Parathyroid adenoma (tissue), 2 donors: ENCODE measurements at regions not wholly inside any gene's neighbourhood (a gene's known extent, or its start where the extent isn't known, plus 50 kb on each side); places are given as distances from the start of the nearest gene placed in this dataset.

ENCODE experiments used
- H2AFZ ChIP-seq: fragments of 300-600 bp; sonication (generic); one replicate; pipeline ENCODE4 v1.7.0; 2017; ENCODE audit warnings: antibody characterized with exemption, mild to moderate bottlenecking
- H3K27ac ChIP-seq: fragments of 300-600 bp; sonication (generic); one replicate; pipeline ENCODE4 v1.7.0; 2017
- H3K27me3 ChIP-seq: fragments of 300-600 bp; sonication (generic); one replicate; pipeline ENCODE4 v1.7.0; 2017; ENCODE audit warnings: low read length; ENCODE audit not compliant: control insufficient read depth, insufficient read depth
- H3K36me3 ChIP-seq: fragments of 300-600 bp; sonication (generic); one replicate; pipeline ENCODE4 v1.7.0; 2017; ENCODE audit warnings: low read length; ENCODE audit not compliant: control insufficient read depth, insufficient read depth
- H3K4me1 ChIP-seq: fragments of 300-600 bp; sonication (generic); one replicate; pipeline ENCODE4 v1.7.0; 2017; ENCODE audit warnings: control low read depth
- H3K4me2 ChIP-seq: fragments of 300-600 bp; sonication (generic); one replicate; pipeline ENCODE4 v1.7.0; 2017; ENCODE audit warnings: low read length
- H3K4me3 ChIP-seq: fragments of 300-600 bp; sonication (generic); one replicate; pipeline ENCODE4 v1.7.0; 2017; ENCODE audit warnings: low read depth, low read length
- H3K79me2 ChIP-seq: fragments of 300-600 bp; sonication (generic); one replicate; pipeline ENCODE4 v1.7.0; 2017; ENCODE audit warnings: control low read depth
- H3K9ac ChIP-seq: fragments of 300-600 bp; sonication (generic); one replicate; pipeline ENCODE4 v1.7.0; 2017; ENCODE audit warnings: mild to moderate bottlenecking
- H3K9me3 ChIP-seq: fragments of 300-600 bp; sonication (generic); one replicate; pipeline ENCODE4 v1.7.0; 2017; ENCODE audit warnings: low read length; ENCODE audit not compliant: control insufficient read depth
- TF ChIP-seq, protein P1 (sequence below): fragments of 300-600 bp; sonication (generic); IDR thresholded peaks from one replicate; pipeline ENCODE4 v1.7.0; 2017; ENCODE audit warnings: antibody characterized with exemption, mild to moderate bottlenecking
- donor health status: primary hyperparathyroidism.

DNA sequence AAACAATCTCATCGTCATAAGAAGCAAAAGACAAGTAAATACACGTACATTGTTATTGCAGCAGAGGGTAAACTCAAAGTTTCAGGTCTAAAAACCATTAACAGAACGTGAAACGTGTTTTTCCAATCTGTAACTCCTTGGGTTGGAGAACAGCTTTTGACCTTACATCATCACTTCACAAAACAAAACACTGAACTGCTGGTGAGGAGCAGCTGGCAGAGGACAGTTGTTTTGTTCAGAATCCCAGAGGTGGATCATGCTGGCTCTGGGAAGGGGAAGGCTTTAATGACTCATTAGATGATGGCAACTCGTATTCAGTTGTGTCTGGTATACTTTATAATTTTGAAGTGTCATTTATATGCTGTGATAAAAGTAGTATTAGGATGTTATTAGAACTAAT lies 923.0 kb upstream of the CELF2 start:
- H3K4me2 ChIP-seq: no peak overlapping the region
- no peaks in the 10 kb centered on the region for H3K36me3 ChIP-seq
- H3K79me2 ChIP-seq: no peaks in the 10 kb centered on the region
- TF ChIP-seq, protein P1, sequence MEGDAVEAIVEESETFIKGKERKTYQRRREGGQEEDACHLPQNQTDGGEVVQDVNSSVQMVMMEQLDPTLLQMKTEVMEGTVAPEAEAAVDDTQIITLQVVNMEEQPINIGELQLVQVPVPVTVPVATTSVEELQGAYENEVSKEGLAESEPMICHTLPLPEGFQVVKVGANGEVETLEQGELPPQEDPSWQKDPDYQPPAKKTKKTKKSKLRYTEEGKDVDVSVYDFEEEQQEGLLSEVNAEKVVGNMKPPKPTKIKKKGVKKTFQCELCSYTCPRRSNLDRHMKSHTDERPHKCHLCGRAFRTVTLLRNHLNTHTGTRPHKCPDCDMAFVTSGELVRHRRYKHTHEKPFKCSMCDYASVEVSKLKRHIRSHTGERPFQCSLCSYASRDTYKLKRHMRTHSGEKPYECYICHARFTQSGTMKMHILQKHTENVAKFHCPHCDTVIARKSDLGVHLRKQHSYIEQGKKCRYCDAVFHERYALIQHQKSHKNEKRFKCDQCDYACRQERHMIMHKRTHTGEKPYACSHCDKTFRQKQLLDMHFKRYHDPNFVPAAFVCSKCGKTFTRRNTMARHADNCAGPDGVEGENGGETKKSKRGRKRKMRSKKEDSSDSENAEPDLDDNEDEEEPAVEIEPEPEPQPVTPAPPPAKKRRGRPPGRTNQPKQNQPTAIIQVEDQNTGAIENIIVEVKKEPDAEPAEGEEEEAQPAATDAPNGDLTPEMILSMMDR: no peak
- H3K27me3 ChIP-seq: no peaks in the 10 kb centered on the region
- no peaks in the 10 kb centered on the region for H3K9me3 ChIP-seq
- H3K27ac ChIP-seq: no peak overlapping the region
- no peaks in the 10 kb centered on the region for H3K4me1 ChIP-seq
- no peak overlapping the region for H3K4me3 ChIP-seq
- no peak overlapping the region for H3K9ac ChIP-seq
- no peak overlapping the region for H2AFZ ChIP-seq

DNA sequence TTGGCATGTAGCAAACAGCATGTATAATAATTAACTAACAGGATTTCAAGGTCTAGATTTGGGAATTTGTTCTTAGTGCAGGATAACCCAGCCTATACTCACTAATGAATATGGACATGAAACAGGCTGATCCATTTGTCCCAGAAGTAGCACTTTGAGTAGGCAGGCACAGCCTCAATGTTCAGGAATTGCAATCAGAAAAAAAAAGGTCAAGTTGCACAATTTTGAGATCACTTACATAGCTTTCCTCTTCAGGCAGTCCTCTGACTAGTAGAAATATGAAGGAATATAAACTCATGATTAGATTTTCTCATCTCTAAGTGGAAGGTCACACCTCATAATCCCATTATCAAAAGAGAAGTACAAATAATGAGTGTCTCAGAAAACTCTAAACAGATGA lies 921.4 kb upstream of the CELF2 start:
- Histone ChIP-seq H2AFZ (no peak overlapping the region), H3K27me3 (no peaks in the 10 kb centered on the region), H3K9ac (no peak overlapping the region), H3K27ac (no peak overlapping the region), H3K36me3 (no peaks in the 10 kb centered on the region), H3K79me2 (no peaks in the 10 kb centered on the region), H3K4me3 (no peak overlapping the region), H3K4me1 (no peaks in the 10 kb centered on the region), H3K4me2 (no peak overlapping the region), H3K9me3 (no peaks in the 10 kb centered on the region)
- TF ChIP-seq, protein P1: no peak

DNA sequence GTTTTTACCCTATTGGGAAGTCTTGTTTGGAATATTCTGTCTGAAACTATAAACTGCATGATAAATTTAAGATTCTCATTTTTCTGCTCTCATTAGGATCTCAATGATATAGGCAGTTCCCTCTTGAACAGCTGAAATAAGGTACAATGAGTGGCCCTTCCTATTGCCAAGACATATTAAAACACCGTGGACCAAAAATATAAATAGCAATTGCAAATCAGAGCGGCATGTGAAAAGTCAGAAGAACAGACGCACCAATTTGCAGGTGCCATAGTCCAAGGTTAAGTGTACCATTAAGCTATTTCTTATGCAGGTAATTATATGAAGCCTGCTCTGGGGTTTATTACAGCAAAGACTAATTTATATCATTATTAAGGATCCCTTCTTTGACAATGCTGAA lies 920.8 kb upstream of the CELF2 start:
- Histone ChIP-seq H3K9me3 (no peaks in the 10 kb centered on the region), H3K27me3 (no peaks in the 10 kb centered on the region), H3K4me1 (no peaks in the 10 kb centered on the region), H2AFZ (no peak overlapping the region), H3K79me2 (no peaks in the 10 kb centered on the region), H3K9ac (no peak overlapping the region), H3K4me3 (no peak overlapping the region), H3K27ac (no peak overlapping the region), H3K4me2 (no peak overlapping the region), H3K36me3 (no peaks in the 10 kb centered on the region)
- TF ChIP-seq, protein P1: no peak

DNA sequence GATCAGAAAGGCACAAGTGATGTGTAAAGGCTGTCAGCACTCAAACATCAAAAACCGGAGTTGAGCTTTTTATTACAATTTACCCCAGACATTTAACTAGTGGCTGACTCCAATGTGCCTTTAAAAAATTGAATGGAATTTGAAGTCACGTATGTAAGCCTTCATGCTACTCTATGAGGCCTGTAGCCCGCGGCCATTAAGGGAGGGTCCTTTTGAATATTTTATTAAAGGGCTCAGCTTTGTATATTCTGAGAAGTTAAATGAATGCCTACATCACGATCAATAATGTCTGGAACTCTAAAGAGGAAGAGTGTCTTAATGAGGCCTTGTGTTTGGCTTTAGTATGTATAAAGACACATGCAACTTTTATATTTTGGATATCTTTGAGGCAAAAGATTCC lies 916.6 kb upstream of the CELF2 start:
- Histone ChIP-seq H3K4me1 (no peaks in the 10 kb centered on the region), H3K27ac (no peak overlapping the region), H3K36me3 (no peaks in the 10 kb centered on the region), H3K4me2 (no peak overlapping the region), H3K9me3 (no peaks in the 10 kb centered on the region), H3K79me2 (no peaks in the 10 kb centered on the region), H3K9ac (no peak overlapping the region), H3K27me3 (no peaks in the 10 kb centered on the region), H3K4me3 (no peak overlapping the region), H2AFZ (no peak overlapping the region)
- TF ChIP-seq, protein P1: no peak

DNA sequence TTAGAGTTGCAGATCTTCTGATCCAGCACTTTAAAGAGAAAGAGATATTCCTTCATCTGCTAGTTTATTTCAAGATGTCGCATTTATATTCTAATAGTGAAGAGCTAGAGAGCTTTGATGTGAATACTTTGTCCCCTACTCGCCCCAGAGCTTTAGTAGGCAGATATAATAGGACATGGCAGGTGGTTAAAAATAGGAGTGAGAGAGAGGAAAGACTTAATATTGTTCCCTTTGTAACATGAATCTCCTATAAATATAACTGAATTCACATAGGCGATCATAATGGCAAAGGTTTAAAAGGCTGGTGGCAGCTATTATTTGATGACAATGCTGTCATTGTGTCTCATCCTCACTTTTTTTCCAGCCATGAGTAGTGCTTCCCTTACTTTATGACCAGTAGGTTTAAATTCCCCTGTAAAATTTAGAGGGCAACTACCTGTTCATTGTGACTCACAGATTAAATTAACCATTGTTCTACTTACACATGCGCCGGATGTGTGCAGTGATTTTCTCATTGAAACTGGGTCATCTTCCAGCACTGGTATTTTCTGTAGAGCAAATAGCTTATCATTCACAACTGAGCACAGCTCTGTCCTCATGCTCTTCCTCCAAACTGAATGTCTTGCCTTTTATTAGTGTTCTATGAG lies 906.7 kb upstream of the CELF2 start:
- H3K79me2 ChIP-seq: no peaks in the 10 kb centered on the region
- H3K27ac ChIP-seq: no peak overlapping the region
- H3K4me3 ChIP-seq: no peak overlapping the region
- TF ChIP-seq, protein P1: no peak
- no peaks in the 10 kb centered on the region for H3K36me3 ChIP-seq
- H3K27me3 ChIP-seq: no peaks in the 10 kb centered on the region
- H3K9ac ChIP-seq: no peak overlapping the region
- no peaks in the 10 kb centered on the region for H3K9me3 ChIP-seq
- no peak overlapping the region for H2AFZ ChIP-seq
- no peaks in the 10 kb centered on the region for H3K4me1 ChIP-seq
- H3K4me2 ChIP-seq: no peak overlapping the region
